ENCODE measurements at regions not wholly inside any gene's neighbourhood (a gene's known extent, or its start where the extent isn't known, plus 50 kb on each side); places are given as distances from the start of the nearest gene placed in this dataset.

DNA sequence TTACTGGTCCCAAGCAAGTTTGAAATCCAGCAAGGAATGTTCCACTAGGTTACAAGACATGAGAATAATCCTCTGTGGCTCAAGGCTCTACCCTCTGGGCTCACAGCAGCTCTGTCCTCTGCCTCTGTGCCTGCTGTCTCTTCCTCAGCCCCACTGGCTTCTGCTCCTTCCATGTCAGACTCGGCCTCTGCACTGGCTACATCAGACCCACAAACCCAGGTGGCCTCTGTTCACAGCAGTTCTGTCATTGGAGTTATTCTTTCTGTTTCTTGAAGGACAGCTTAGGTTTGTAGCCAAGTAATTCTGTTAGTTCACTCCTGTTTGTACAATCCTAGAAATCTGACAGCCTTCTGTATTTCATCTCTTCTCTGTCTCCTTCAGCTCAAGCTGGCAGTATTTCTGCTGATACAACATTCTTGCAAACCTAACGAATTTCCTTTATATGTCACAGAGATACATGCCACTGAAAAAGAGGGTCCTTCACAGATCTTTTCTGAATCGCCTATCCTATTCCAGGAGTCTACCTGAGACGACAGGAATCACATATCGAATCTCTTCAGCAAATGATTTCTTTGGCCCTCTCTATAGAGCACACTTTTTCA, 227.8 kb upstream of the PLSCR5 start:
- dilution Hi-C loops (cut with HindIII; ENCODE audit: low sequenced_read_pairs, unreplicated experiment) = no loop called here

More for the DNA sequence above, 227.8 kb upstream of the PLSCR5 start:
- ChIA-PET POLR2A (ENCODE audit: unreplicated experiment) (no interaction called here), CTCF (interaction anchor here (0.7 kb wide), 1 partner anchor 670 kb away, joined by 3 read pairs; no protein-coding TSS in a partner anchor)
- Histone ChIP-seq H3K9me3 (ENCODE audit: control insufficient read depth, insufficient read depth, low read length) (no peaks in the 10 kb centered on the region), H2BK120ac (ENCODE audit: low read depth, low read length) (no peak overlapping the region), H3K9ac (ENCODE audit: low read depth, low read length) (no peak overlapping the region), H3K4me1 (ENCODE audit: control insufficient read depth, insufficient read depth, low read length) (no peaks in the 10 kb centered on the region), H3K4me2 (ENCODE audit: low read depth, low read length) (no peak overlapping the region), H2AK5ac (ENCODE audit: low read depth, low read length) (no peak overlapping the region), H3K9me1 (ENCODE audit: insufficient read depth, low read length) (no peaks in the 10 kb centered on the region), H2BK20ac (ENCODE audit: low read depth, low read length) (no peak overlapping the region), H3K4ac (ENCODE audit: low read depth, low read length) (no peak overlapping the region), H3K23ac (ENCODE audit: low read depth, low read length) (no peak overlapping the region), H3K56ac (ENCODE audit: extremely low read depth, insufficient read depth, low read length) (no peak overlapping the region), H3K18ac (ENCODE audit: low read depth, low read length) (no peak overlapping the region), H4K20me1 (ENCODE audit: insufficient read depth, low read length) (no peaks in the 10 kb centered on the region), H4K8ac (ENCODE audit: low read depth in 2 of 2, low read length in 2 of 2) (no peak overlapping the region), H3K4me3 (ENCODE audit: insufficient read depth, low read depth, low read length) (no peak overlapping the region), H3K36me3 (ENCODE audit: control insufficient read depth, insufficient read depth, low read length) (no peaks in the 10 kb centered on the region), H4K91ac (ENCODE audit: insufficient read depth, low read depth, low read length) (no peak overlapping the region), H4K5ac (ENCODE audit: low read depth, low read length) (no peak overlapping the region), H2AK9ac (replicated peaks; ENCODE audit: low read depth, low read length, poor library complexity) (no peak overlapping the region), H3K14ac (replicated peaks; ENCODE audit: low read depth, low read length) (no peak overlapping the region), H3K79me1 (ENCODE audit: low read depth in 1 of 2, low read length in 2 of 2) (no peaks in the 10 kb centered on the region), H3K27ac (ENCODE audit: insufficient read depth, low read length) (no peak overlapping the region), H3K27me3 (ENCODE audit: control insufficient read depth, insufficient read depth, low read length) (no peaks in the 10 kb centered on the region), H2BK15ac (ENCODE audit: low read depth, low read length) (no peak overlapping the region), H2AFZ (replicated peaks; ENCODE audit: low read length, poor library complexity) (no peak overlapping the region), H2BK5ac (ENCODE audit: low read depth, low read length, poor library complexity, severe bottlenecking) (no peak overlapping the region)
- intact Hi-C loops (cut with micrococcal nuclease) (no loop called here), in situ Hi-C loops (cut with MboI; ENCODE audit: low sequenced_read_pairs) (no loop called here)
- no peak for TF ChIP-seq BHLHE40 (IDR thresholded peaks at IDR 0.05; ENCODE audit: low read depth, low read length)
- no peak for TF ChIP-seq MXI1 (IDR thresholded peaks at IDR 0.05; ENCODE audit: borderline replicate concordance, low read depth, low read length)
- TF ChIP-seq, protein P1, sequence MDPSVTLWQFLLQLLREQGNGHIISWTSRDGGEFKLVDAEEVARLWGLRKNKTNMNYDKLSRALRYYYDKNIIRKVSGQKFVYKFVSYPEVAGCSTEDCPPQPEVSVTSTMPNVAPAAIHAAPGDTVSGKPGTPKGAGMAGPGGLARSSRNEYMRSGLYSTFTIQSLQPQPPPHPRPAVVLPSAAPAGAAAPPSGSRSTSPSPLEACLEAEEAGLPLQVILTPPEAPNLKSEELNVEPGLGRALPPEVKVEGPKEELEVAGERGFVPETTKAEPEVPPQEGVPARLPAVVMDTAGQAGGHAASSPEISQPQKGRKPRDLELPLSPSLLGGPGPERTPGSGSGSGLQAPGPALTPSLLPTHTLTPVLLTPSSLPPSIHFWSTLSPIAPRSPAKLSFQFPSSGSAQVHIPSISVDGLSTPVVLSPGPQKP (IDR thresholded peaks at IDR 0.05; ENCODE audit: borderline replicate concordance, low read depth, low read length) = no peak
- no peak for TF ChIP-seq MAFK (IDR thresholded peaks at IDR 0.05; ENCODE audit: low read depth, low read length)
- TF ChIP-seq RCOR1 (IDR thresholded peaks at IDR 0.05; ENCODE audit: insufficient replicate concordance, low read length) = no peak
- TF ChIP-seq, protein P2, sequence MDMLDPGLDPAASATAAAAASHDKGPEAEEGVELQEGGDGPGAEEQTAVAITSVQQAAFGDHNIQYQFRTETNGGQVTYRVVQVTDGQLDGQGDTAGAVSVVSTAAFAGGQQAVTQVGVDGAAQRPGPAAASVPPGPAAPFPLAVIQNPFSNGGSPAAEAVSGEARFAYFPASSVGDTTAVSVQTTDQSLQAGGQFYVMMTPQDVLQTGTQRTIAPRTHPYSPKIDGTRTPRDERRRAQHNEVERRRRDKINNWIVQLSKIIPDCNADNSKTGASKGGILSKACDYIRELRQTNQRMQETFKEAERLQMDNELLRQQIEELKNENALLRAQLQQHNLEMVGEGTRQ (IDR thresholded peaks at IDR 0.05; ENCODE audit: low read depth, low read length) = no peak
- no peak for TF ChIP-seq POLR2A (IDR thresholded peaks at IDR 0.05; ENCODE audit: low read depth, low read length)
- TF ChIP-seq NFE2L2 (IDR thresholded peaks at IDR 0.05; ENCODE audit: low read depth, low read length) = no peak
- no peak for TF ChIP-seq SMC3 (IDR thresholded peaks at IDR 0.05; ENCODE audit: low read depth, low read length)
- TF ChIP-seq CEBPB (IDR thresholded peaks at IDR 0.05; ENCODE audit: low read depth, low read length) = no peak
- no peak for TF ChIP-seq RFX5 (IDR thresholded peaks at IDR 0.05; ENCODE audit: low read depth, low read length)
- TF ChIP-seq, protein P3, sequence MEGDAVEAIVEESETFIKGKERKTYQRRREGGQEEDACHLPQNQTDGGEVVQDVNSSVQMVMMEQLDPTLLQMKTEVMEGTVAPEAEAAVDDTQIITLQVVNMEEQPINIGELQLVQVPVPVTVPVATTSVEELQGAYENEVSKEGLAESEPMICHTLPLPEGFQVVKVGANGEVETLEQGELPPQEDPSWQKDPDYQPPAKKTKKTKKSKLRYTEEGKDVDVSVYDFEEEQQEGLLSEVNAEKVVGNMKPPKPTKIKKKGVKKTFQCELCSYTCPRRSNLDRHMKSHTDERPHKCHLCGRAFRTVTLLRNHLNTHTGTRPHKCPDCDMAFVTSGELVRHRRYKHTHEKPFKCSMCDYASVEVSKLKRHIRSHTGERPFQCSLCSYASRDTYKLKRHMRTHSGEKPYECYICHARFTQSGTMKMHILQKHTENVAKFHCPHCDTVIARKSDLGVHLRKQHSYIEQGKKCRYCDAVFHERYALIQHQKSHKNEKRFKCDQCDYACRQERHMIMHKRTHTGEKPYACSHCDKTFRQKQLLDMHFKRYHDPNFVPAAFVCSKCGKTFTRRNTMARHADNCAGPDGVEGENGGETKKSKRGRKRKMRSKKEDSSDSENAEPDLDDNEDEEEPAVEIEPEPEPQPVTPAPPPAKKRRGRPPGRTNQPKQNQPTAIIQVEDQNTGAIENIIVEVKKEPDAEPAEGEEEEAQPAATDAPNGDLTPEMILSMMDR (conservative IDR thresholded peaks at IDR 0.05; ENCODE audit: low read depth, low read length) = no peak
- TF ChIP-seq CHD1 (IDR thresholded peaks at IDR 0.05; ENCODE audit: low read depth, low read length) = no peak
- TF ChIP-seq FOS (IDR thresholded peaks at IDR 0.05; ENCODE audit: low read depth, low read length) = no peak
- no peak for TF ChIP-seq MAZ (IDR thresholded peaks at IDR 0.05; ENCODE audit: borderline replicate concordance, low read depth, low read length)
- TF ChIP-seq RAD21 (IDR thresholded peaks at IDR 0.05; ENCODE audit: low read length) = no peak
- no peak for DNase-seq
- 67% methylated on average over 2 of the region's 5 CpGs; no CpG with 5 or more reads in 1 of the 2 experiments for WGBS, 2 experiments (ENCODE audit: extremely low coverage in 2 of 2, insufficient read length in 1 of 2)
- no peak for ATAC-seq (ENCODE audit: low read depth)
- BruUV-seq (replicated peaks) = no TSS peak
